NCI-H2029 (cell line): ENCODE measurements at regions not wholly inside any gene's neighbourhood (a gene's known extent, or its start where the extent isn't known, plus 50 kb on each side); places are given as distances from the start of the nearest gene placed in this dataset.
"Not testable (repeated sequence)": the region's sequence is repeated elsewhere in the genome, so short reads cannot be mapped to it uniquely, and the experiment has no call there.

Experiments
- DNase-seq: peaks from one replicate; lab custom pipeline; 2025; lab: John Stamatoyannopoulos, UW

GRCh38 chr6:22108199-22108598 lies 188.6 kb downstream of the PRL start:
- DNase-seq: no peak

DNA sequence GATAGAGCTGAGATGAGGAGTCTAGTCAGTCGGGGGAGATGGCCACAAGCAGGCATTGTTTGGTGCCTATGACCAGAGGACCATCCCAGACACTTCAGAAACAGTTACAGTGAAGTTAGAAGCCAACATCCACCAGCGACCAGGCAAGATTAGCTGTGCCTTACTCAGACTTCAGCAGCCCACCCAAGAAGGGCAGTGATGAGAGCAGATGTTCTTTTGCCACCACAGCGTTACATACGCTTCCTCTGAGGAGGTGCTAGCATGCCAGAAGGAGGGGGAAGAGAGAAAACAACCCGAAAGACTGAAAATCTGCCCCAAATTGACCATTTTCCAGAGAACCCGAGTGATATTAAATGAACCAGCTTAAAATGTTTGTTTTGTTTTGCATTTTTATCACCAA lies 186.8 kb downstream of the PRL start:
- no peak for DNase-seq

- no peak for DNase-seq
Measured at GRCh38 chr6:22112461-22112860, 184.4 kb downstream of the PRL start.

DNA sequence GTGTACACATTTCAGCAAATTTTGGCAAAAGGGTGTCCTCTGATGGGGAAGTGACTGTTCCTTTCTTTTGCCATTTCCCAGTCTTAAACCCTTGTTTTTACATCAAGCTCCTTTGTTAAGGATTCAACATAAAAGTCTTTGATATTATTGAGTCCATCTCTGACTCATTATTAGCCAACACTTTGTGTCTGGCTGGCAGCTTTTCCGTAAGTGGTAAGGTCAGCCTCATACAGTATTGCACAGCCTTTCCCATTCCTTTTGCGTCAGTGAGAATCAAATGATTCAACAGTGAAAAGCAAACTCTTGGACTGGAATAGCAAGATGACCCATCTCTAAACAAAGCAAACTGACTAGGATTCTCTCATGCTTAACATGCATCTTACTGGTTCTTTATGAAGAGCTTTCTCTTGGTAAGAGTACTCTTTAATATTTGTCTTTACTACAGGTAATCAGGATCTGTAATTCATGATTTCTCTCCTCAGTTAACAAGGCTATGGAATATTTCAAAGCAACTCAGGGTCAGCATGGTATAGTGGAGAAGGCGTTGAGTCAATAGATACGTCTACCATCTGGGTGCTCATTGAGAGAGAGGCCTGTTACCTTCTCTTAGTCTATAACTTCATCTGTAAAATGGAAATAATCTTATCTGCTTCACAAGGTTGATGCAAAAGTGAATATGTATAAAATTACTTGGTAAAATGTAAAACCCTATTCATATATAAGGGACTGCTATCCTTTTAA lies 183.6 kb downstream of the PRL start:
- DNase-seq: no peak

- no peak for DNase-seq
Measured at GRCh38 chr6:22115559-22115958, 181.3 kb downstream of the PRL start.

- no peak for DNase-seq
Measured at GRCh38 chr6:22117631-22118030, 179.2 kb downstream of the PRL start.

DNA sequence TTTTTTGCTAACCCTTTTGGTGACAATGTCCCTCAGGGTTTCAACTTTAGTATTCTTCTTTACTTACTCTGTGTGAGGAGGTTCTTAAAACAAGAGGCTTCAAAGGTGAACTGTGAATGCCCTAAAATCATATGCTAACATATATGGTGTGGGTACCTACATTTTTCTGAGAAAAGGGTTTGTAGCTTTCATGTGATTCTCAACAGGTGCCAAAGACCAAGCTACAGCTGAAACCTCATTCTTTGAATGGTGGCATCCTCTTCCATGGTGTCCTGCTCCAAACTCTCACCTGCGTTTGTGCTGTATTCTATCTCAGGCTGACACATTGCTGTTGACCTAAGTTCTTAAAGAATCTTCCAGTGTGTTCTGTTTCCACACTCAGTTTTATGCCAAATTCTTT lies 177.3 kb downstream of the PRL start:
- DNase-seq: no peak

GRCh38 chr6:22124756-22125155 lies 172.1 kb downstream of the PRL start:
- no peak for DNase-seq

GRCh38 chr6:22126910-22127309 lies 169.9 kb downstream of the PRL start:
- no peak for DNase-seq

GRCh38 chr6:22129751-22130150 lies 167.1 kb downstream of the PRL start:
- DNase-seq: no peak

- DNase-seq: no peak
Measured at GRCh38 chr6:22132656-22133055, 164.2 kb downstream of the PRL start.

- DNase-seq: no peak
Measured at GRCh38 chr6:22133357-22133756, 163.5 kb downstream of the PRL start.

- DNase-seq: no peak
Measured at GRCh38 chr6:22134308-22134707, 162.5 kb downstream of the PRL start.

GRCh38 chr6:22135395-22135794 lies 161.4 kb downstream of the PRL start:
- DNase-seq: no peak

DNA sequence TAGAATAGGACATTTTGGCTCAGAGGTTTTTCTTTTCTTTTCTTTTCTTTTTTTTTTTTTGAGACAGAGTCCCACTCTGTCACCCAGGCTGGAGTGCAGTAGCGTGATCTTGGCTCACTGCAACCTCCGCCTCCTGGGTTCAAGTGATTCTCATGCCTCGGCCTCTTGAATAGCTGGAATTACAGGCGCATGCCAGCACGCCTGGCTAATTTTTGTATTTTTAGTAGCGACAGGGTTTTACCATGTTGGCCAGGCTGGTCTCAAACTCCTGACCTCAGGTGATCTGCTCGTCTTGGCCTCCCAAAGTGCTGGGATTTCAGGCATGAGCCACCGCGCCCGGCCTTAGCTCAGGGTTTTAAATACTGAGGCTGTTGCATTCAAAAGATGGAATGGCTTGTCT lies 156.1 kb downstream of the PRL start:
- DNase-seq: not testable (repeated sequence)

DNA sequence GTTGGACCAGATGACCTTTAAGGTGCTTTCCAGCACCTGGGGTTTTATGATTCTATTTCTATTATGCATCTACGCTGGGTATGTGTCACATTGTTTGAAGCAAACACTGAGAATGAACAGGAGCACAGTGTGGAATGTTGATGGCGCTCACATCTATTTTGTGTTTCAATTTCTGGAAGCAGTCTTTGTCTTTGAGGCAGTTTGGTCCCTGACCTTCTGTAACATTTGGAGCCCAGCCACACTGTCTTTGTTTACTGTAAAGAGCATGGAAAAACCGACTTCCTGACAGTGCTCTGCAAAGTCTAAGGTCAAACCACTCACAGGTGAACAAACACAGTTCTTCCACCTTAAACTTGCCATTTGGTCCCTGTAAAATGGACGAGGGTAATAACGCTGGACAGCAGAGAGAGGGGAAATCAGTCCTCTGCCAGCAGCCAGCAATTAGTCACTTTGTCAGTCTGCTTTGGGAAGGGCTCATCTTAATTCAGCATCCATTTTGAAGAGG lies 155.5 kb downstream of the PRL start:
- DNase-seq: peak; percentile 92

DNA sequence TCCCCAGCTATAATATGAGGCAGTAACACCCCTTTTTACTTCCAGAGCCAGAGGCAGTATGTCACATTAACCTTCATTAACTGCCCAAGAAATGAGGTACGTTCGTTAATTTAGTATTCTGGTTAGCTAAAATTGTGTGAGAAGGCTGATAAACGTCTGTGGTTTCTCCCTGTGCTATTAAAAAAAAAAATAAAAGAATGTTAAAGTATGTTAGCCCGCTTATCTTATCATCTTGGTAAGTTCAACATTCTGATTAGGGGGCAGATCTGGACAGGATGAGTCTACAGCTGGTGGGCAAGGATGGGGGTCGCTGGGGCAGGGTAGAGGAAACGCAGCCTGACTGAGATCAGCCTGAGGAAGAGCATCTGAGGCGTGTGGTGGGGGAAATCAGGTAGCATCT lies 154.0 kb downstream of the PRL start:
- DNase-seq: no peak

DNA sequence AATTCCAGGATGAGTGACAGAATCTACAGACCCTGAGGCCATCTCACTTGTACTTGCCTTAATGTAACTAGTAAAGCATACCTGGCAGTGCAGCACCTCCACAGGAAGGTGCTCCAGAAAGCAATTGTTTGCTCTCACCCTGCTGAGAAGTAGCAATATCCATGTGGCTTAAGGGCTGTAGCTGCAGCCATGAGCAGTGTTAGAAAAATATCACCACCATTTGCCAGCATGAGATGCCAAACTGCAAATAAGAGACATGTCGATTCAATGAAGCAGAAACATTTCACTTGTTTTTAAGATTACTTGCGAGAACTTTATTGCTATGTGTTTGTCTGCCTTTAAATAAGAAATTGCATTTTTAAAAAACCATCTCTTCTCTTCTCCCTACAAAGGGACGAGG lies 151.5 kb downstream of the PRL start:
- peak; percentile 31 for DNase-seq

- DNase-seq: no peak
Measured at GRCh38 chr6:22145823-22146677, 150.8 kb downstream of the PRL start.

GRCh38 chr6:22146678-22146930 lies 150.2 kb downstream of the PRL start:
- DNase-seq: no peak

GRCh38 chr6:22146931-22147701 lies 149.7 kb downstream of the PRL start:
- DNase-seq: no peak

DNA sequence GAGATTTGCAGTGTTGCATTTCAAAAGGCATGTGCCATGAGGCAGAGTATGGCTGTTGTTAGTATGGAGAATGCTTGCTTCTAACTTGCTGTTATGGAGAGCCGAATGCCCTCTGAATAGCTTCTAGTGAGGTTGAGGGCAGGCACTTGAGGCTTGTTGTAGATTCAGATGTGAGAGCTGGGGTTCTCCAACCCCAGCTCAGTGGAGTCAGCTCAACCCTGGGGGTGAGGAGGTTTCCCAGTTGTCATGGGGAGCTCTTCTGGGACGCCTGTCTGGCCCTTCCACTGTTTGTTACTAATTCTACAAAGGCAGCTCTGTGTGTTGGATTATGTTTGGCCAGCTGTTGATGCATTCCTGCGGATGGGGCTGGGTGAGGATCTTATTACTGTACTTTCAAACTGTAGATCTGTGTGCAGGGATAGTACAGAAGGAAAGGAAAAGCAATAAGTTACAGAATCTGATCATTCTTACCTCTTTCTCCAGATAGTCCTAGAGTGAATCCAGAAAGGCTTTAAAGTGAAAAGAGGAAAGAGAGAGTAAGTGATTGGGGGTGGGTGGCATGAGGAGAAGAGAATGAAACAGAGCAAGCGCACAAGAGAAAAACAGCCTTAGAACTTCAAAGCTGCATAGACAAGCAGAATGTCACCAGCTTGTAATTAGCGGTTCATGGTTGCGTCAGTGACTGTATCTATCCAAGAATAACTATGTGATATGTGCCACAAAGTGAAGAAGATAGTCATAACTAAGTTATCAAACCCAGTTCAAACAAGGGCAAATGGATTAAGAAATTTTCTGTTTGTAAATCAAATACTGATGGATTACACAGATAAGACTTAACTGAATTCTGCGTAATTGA lies 148.7 kb downstream of the PRL start:
- DNase-seq: peak; percentile 88
